ENCODE measurements at regions not wholly inside any gene's neighbourhood (a gene's known extent, or its start where the extent isn't known, plus 50 kb on each side); places are given as distances from the start of the nearest gene placed in this dataset.

- no peak overlapping the region for H3K4me3 ChIP-seq (ENCODE audit: low read depth, low read length)
- no peak overlapping the region for H3K4me2 ChIP-seq (ENCODE audit: low read length)
- no peaks in the 10 kb centered on the region for H3K9me3 ChIP-seq (ENCODE audit: control insufficient read depth, low read length)
- H3K4me1 ChIP-seq, result no peaks in the 10 kb centered on the region
- H3K9ac ChIP-seq, result no peak overlapping the region
- H3K79me2 ChIP-seq, result no peaks in the 10 kb centered on the region
- TF ChIP-seq, protein P1, sequence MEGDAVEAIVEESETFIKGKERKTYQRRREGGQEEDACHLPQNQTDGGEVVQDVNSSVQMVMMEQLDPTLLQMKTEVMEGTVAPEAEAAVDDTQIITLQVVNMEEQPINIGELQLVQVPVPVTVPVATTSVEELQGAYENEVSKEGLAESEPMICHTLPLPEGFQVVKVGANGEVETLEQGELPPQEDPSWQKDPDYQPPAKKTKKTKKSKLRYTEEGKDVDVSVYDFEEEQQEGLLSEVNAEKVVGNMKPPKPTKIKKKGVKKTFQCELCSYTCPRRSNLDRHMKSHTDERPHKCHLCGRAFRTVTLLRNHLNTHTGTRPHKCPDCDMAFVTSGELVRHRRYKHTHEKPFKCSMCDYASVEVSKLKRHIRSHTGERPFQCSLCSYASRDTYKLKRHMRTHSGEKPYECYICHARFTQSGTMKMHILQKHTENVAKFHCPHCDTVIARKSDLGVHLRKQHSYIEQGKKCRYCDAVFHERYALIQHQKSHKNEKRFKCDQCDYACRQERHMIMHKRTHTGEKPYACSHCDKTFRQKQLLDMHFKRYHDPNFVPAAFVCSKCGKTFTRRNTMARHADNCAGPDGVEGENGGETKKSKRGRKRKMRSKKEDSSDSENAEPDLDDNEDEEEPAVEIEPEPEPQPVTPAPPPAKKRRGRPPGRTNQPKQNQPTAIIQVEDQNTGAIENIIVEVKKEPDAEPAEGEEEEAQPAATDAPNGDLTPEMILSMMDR (IDR thresholded peaks at IDR 0.05), result no peak
- H3K27me3 ChIP-seq (ENCODE audit: control insufficient read depth, insufficient read depth, low read length), result no peaks in the 10 kb centered on the region
- H3K27ac ChIP-seq, result no peak overlapping the region
- no peak overlapping the region for H2AFZ ChIP-seq
- no peaks in the 10 kb centered on the region for H3K36me3 ChIP-seq (ENCODE audit: control insufficient read depth, insufficient read depth, low read length)
These were observed 295.6 kb downstream of the FGFR2 start for GRCh38 chr10:121302541-121303180.

GRCh38 chr10:121303287-121303890 lies 294.9 kb downstream of the FGFR2 start:
- Histone ChIP-seq H3K36me3 (ENCODE audit: control insufficient read depth, insufficient read depth, low read length) (no peaks in the 10 kb centered on the region), H2AFZ (no peak overlapping the region), H3K4me2 (ENCODE audit: low read length) (no peak overlapping the region), H3K9ac (no peak overlapping the region), H3K4me1 (no peaks in the 10 kb centered on the region), H3K27me3 (ENCODE audit: control insufficient read depth, insufficient read depth, low read length) (no peaks in the 10 kb centered on the region), H3K27ac (no peak overlapping the region), H3K4me3 (ENCODE audit: low read depth, low read length) (no peak overlapping the region), H3K79me2 (no peaks in the 10 kb centered on the region), H3K9me3 (ENCODE audit: control insufficient read depth, low read length) (no peaks in the 10 kb centered on the region)
- TF ChIP-seq, protein P1 (IDR thresholded peaks at IDR 0.05), result no peak

DNA sequence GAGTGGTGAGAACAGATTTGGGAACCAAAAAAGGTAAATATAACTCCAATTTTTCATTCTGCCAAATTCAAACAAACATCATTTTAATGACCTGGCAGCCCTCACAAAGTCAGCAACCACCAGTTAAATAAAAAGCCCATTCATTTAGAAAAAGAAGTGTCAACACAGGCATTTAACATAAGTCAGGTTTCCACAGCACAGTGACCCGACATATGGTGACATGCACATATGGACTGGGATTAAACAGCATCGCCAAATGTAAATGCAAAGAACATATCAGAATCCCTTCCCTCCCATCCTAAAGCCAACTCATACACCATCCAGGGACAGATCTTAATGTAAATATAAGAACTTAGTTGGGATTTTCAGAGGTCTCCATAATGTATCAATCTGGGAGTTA lies 293.2 kb downstream of the FGFR2 start:
- Histone ChIP-seq H3K4me2 (ENCODE audit: low read length) (no peak overlapping the region), H3K79me2 (no peaks in the 10 kb centered on the region), H2AFZ (no peak overlapping the region), H3K4me1 (no peaks in the 10 kb centered on the region), H3K9me3 (ENCODE audit: control insufficient read depth, low read length) (no peaks in the 10 kb centered on the region), H3K36me3 (ENCODE audit: control insufficient read depth, insufficient read depth, low read length) (no peaks in the 10 kb centered on the region), H3K9ac (no peak overlapping the region), H3K4me3 (ENCODE audit: low read depth, low read length) (no peak overlapping the region), H3K27me3 (ENCODE audit: control insufficient read depth, insufficient read depth, low read length) (no peaks in the 10 kb centered on the region), H3K27ac (no peak overlapping the region)
- TF ChIP-seq, protein P1 (IDR thresholded peaks at IDR 0.05), result no peak

GRCh38 chr10:121306159-121306673 lies 292.0 kb downstream of the FGFR2 start:
- no peaks in the 10 kb centered on the region for H3K79me2 ChIP-seq
- no peak overlapping the region for H3K4me3 ChIP-seq (ENCODE audit: low read depth, low read length)
- H3K9me3 ChIP-seq (ENCODE audit: control insufficient read depth, low read length), result no peaks in the 10 kb centered on the region
- no peak overlapping the region for H3K27ac ChIP-seq
- TF ChIP-seq, protein P1 (IDR thresholded peaks at IDR 0.05), result no peak
- H2AFZ ChIP-seq, result no peak overlapping the region
- H3K9ac ChIP-seq, result no peak overlapping the region
- H3K27me3 ChIP-seq (ENCODE audit: control insufficient read depth, insufficient read depth, low read length), result no peaks in the 10 kb centered on the region
- no peaks in the 10 kb centered on the region for H3K4me1 ChIP-seq
- H3K36me3 ChIP-seq (ENCODE audit: control insufficient read depth, insufficient read depth, low read length), result no peaks in the 10 kb centered on the region
- H3K4me2 ChIP-seq (ENCODE audit: low read length), result no peak overlapping the region
